GM12874 (cell line): ENCODE measurements at regions not wholly inside any gene's neighbourhood (a gene's known extent, or its start where the extent isn't known, plus 50 kb on each side); places are given as distances from the start of the nearest gene placed in this dataset.

Experiments
- TF ChIP-seq, protein P1 (sequence below): IDR thresholded peaks from 2 replicates; pipeline ENCODE4 v1.5.1; 2011; ENCODE audit warnings: low read depth, mild to moderate bottlenecking, control low read depth, low read length, moderate library complexity; ENCODE audit not compliant: insufficient read depth

DNA sequence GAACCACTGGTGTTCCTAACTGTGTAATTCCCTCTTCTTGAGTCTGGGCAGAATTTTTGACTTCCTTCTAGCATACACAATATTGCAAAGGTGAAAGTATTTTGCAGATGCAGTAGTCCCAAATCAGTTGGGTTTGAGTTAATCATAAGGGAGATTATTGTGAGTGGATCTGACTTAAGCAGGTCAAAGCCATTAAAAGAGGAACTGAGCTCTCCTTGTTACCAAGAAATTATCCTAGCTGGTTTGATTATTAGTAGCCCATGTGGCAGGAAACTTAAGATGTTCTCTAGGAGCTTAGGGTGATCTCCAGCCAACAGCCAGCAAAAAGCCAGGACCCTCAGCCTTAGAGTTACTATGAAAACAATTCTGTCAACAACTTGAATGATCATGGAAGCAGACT is 221.8 kb downstream of the RPIA start:
- TF ChIP-seq, protein P1, sequence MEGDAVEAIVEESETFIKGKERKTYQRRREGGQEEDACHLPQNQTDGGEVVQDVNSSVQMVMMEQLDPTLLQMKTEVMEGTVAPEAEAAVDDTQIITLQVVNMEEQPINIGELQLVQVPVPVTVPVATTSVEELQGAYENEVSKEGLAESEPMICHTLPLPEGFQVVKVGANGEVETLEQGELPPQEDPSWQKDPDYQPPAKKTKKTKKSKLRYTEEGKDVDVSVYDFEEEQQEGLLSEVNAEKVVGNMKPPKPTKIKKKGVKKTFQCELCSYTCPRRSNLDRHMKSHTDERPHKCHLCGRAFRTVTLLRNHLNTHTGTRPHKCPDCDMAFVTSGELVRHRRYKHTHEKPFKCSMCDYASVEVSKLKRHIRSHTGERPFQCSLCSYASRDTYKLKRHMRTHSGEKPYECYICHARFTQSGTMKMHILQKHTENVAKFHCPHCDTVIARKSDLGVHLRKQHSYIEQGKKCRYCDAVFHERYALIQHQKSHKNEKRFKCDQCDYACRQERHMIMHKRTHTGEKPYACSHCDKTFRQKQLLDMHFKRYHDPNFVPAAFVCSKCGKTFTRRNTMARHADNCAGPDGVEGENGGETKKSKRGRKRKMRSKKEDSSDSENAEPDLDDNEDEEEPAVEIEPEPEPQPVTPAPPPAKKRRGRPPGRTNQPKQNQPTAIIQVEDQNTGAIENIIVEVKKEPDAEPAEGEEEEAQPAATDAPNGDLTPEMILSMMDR: no peak

DNA sequence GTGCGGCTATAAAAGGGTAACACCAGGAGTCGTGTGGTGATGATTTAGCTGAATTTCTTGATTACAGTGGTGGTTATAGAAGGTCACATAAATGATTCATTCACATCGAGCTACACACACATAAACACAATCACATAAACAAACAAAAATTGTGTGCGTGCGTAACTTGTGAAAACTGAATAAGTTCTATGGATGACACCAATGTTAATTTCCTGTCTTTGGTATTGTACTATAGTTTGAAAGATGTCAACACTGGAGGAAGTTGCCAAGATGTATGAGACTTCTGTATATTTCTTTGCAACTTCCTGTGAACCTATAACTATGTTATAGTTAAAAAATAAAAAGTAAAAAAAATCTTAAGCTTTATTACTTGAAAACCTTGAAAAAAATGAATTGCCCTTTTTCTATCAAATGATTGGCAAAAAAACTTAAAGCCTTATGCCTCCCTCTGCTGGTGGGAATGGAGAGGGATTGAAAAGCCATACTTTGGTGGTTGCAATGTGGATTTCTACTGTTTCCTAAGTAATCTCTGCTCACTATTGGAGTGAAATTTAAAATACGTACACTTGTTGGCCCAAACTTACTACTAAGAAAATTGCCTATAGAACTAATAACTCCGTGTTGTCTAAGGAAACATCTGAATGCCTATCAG is 227.7 kb downstream of the RPIA start:
- TF ChIP-seq, protein P1: peak; percentile 25; the same call in 1 of the 2 replicates

DNA sequence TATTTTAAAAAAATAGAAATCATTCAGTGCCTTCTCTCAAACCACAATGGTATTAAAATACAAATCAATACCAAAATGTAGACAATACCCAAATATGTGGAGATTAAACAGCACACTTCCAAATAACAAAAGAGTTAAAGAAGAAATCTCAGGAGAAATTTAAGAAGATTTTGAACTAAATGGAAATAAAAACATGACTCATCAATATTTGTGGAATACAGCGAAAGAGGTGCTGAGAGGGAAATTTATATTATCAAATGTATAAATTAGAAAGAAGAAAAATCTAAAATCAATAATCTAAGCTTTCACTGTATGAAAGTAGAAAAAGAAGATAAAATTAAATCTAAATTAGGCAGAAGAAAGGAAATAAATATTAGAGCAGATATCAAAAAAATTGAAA is 233.1 kb downstream of the RPIA start:
- TF ChIP-seq, protein P1: no peak

DNA sequence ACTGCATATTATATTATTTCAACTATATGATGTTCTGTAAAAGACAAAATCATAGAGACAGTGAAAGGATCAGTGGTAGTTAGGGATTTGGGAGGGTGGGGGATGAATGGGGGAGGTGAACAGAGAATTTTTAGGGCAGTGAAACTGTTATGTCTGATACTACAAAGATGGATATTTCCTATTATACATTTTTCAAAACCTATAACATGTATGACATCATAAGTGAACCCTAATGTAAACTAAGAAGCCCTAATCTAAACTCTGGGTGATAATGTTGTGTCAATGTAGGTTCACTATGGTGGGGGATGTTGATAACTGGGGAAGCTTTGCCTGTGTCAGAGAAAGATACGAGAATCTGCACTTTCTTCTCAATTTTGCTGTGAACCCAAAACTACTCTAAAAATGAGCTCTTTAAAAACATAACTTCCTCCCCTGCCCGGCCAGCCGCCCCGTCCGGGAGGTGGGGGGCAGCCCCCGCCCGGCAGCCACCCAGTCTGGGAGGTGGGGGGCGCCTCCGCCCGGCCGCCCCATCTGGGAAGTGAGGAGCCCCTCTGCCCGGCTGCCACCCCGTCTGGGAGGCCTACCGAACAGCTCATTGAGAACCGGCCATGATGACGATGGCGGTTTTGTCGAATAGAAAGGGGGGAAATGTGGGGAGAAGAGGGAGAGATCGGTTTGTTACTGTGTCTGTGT is 234.4 kb downstream of the RPIA start:
- TF ChIP-seq, protein P1: no peak

DNA sequence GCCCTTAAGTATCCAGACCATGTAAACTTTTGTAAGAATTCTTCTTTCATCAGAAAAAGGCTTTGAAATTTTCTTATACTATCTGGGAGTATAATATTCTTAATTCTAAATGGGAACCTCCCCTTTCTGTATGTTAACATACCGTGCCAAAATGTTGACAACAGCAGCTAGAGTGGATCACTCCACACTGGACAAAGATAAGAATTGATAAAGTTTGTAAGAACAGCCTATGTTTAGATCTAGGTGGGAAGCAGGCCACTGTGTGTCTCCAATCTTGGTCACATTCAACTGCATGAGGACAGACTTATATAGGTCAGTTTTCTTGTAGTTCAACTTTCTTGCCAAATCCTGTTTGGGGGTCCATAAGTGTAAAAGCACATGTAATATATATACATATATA is 235.7 kb downstream of the RPIA start:
- TF ChIP-seq, protein P1: no peak

DNA sequence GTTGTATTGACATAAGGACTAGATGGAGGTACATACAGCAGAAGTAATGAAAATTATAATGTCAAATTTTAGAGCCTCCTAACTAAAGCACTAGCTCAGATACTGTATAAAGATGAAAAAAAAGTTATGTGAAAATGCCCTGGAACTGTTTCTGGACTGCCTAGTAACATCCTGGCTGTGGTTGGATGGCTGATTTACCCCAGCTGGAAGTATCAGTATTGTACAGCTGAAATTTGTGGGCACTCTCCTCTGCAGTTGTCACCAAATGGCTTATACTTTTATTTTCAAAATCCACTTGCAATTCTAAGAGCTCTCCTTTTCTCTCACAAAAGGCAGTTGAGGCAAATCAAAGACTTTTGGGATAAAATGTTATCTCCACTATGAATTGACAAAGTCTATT is 239.2 kb downstream of the RPIA start:
- TF ChIP-seq, protein P1: no peak

DNA sequence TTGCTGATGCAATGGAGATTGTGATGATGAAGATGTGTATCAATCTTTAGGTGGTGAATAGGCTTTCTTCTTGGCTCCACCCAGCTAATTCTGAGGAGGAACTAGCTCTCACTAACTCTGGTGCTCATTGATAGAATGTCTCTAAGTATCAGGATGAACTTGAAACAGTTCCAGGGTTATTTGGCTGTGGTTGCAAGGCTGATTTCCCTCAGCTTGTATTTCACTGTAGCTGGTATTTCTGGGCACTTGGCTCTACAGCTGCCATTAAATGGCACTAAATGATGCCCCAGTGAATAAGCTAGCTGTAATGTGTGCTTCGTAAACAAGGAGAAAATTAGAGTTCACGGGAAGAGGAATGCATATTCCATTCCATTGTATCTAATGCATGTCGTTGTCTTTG is 241.2 kb downstream of the RPIA start:
- TF ChIP-seq, protein P1: no peak
